IMR-90 (cell line): ENCODE measurements at regions not wholly inside any gene's neighbourhood (a gene's known extent, or its start where the extent isn't known, plus 50 kb on each side); places are given as distances from the start of the nearest gene placed in this dataset.

Experiments used
- ATAC-seq: fragments of 200-7000 bp; cut with Tn5 transposase; 2 replicates; pipeline ENCODE4 v1.9.1; 2020; ENCODE audit warnings: low read depth, mild to moderate bottlenecking, moderate library complexity
- BruUV-seq: library from RNA; stranded (reverse); fragments of 400-500 nt; replicated peaks from 2 replicates; lab custom pipeline; 2021; lab: Mats Ljungman, UMichigan
- CTCF ChIA-PET: fragments of 300-600 bp; formaldehyde crosslinking; extraction: SDS; loops from one replicate; lab custom pipeline; 2021; ENCODE audit warnings: antibody characterized with exemption; lab: Yijun Ruan, JAX
- POLR2A ChIA-PET: fragments of 300-600 bp; sonication (Branson Sonifier 250); formaldehyde crosslinking; loops from one replicate; lab custom pipeline; 2022; ENCODE audit warnings: antibody characterized with exemption; ENCODE audit not compliant: unreplicated experiment; lab: Charles Lee
- DNase-seq: peaks from one replicate; pipeline ENCODE4 v3.0.0; 2013
- H2AFZ ChIP-seq: replicated peaks from 2 replicates; pipeline ENCODE3; 2013; ENCODE audit warnings: low read length, mild to moderate bottlenecking; ENCODE audit not compliant: poor library complexity
- H2AK5ac ChIP-seq: 2 replicates; pipeline ENCODE4 v1.6.1; 2013; ENCODE audit warnings: low read depth, low read length, inconsistent platforms
- H2AK9ac ChIP-seq: replicated peaks from 2 replicates; pipeline ENCODE3; 2013; ENCODE audit warnings: mild to moderate bottlenecking, low read depth, low read length, moderate library complexity; ENCODE audit not compliant: poor library complexity
- H2BK120ac ChIP-seq: 2 replicates; pipeline ENCODE4 v1.6.1; 2013; ENCODE audit warnings: low read depth, low read length, inconsistent platforms
- H2BK15ac ChIP-seq: 3 replicates; pipeline ENCODE4 v1.6.1; 2013; ENCODE audit warnings: low read depth, low read length, inconsistent platforms
- H2BK20ac ChIP-seq: 2 replicates; pipeline ENCODE4 v1.6.1; 2013; ENCODE audit warnings: low read depth, mild to moderate bottlenecking, inconsistent platforms, low read length, moderate library complexity
- H2BK5ac ChIP-seq: 2 replicates; pipeline ENCODE4 v1.6.1; 2013; ENCODE audit warnings: mild to moderate bottlenecking, low read depth, low read length, inconsistent platforms; ENCODE audit not compliant: poor library complexity, severe bottlenecking
- H3K14ac ChIP-seq: replicated peaks from 2 replicates; pipeline ENCODE4 v1.6.1; 2013; ENCODE audit warnings: low read depth, low read length, inconsistent platforms
- H3K18ac ChIP-seq: 2 replicates; pipeline ENCODE4 v1.6.1; 2013; ENCODE audit warnings: low read depth, low read length, control low read depth
- H3K23ac ChIP-seq: 2 replicates; pipeline ENCODE4 v1.6.1; 2013; ENCODE audit warnings: low read depth, low read length, inconsistent platforms
- H3K27ac ChIP-seq: 2 replicates; pipeline ENCODE4 v1.5.1; 2013; ENCODE audit warnings: mild to moderate bottlenecking, control low read depth, low read length; ENCODE audit not compliant: insufficient read depth
- H3K27me3 ChIP-seq: 2 replicates; pipeline ENCODE4 v1.6.1; 2013; ENCODE audit warnings: low read length; ENCODE audit not compliant: control insufficient read depth, insufficient read depth
- H3K36me3 ChIP-seq: 2 replicates; pipeline ENCODE4 v1.6.1; 2013; ENCODE audit warnings: low read length, mixed read lengths; ENCODE audit not compliant: control insufficient read depth, insufficient read depth
- H3K4ac ChIP-seq: 2 replicates; pipeline ENCODE4 v1.6.1; 2013; ENCODE audit warnings: low read depth, low read length, inconsistent platforms
- H3K4me1 ChIP-seq: 2 replicates; pipeline ENCODE4 v1.6.1; 2013; ENCODE audit warnings: low read length, mixed read lengths; ENCODE audit not compliant: control insufficient read depth, insufficient read depth
- H3K4me2 ChIP-seq: 2 replicates; pipeline ENCODE4 v1.6.1; 2013; ENCODE audit warnings: low read depth, mild to moderate bottlenecking, control low read depth, low read length, moderate library complexity
- H3K4me3 ChIP-seq: 2 replicates; pipeline ENCODE4 v1.5.1; 2013; ENCODE audit warnings: low read depth, mild to moderate bottlenecking, control low read depth, low read length, moderate library complexity; ENCODE audit not compliant: insufficient read depth
- H3K56ac ChIP-seq: 2 replicates; pipeline ENCODE4 v1.6.1; 2013; ENCODE audit warnings: low read length, inconsistent platforms; ENCODE audit not compliant: insufficient read depth; ENCODE audit errors: extremely low read depth
- H3K79me1 ChIP-seq, 2 experiments: 2 replicates each; pipeline ENCODE4 v1.6.1; 2013; ENCODE audit warnings: low read length in 2 of 2, inconsistent platforms in 1 of 2, low read depth in 1 of 2
- H3K9ac ChIP-seq: 2 replicates; pipeline ENCODE4 v1.6.1; 2013; ENCODE audit warnings: low read depth, low read length, control low read depth
- H3K9me1 ChIP-seq: 2 replicates; pipeline ENCODE4 v1.6.1; 2013; ENCODE audit warnings: low read length, inconsistent platforms; ENCODE audit not compliant: insufficient read depth
- H3K9me3 ChIP-seq: 2 replicates; pipeline ENCODE4 v1.6.1; 2013; ENCODE audit warnings: low read length; ENCODE audit not compliant: control insufficient read depth, insufficient read depth
- H4K20me1 ChIP-seq: 2 replicates; pipeline ENCODE4 v1.6.1; 2013; ENCODE audit warnings: low read length, inconsistent platforms; ENCODE audit not compliant: insufficient read depth
- H4K5ac ChIP-seq: 2 replicates; pipeline ENCODE4 v1.6.1; 2013; ENCODE audit warnings: mild to moderate bottlenecking, low read depth, low read length, control low read depth
- H4K8ac ChIP-seq, 2 experiments: 2 replicates each; pipeline ENCODE4 v1.6.1; 2013; ENCODE audit warnings: low read depth in 2 of 2, low read length in 2 of 2, control low read depth in 1 of 2, inconsistent platforms in 1 of 2
- H4K91ac ChIP-seq: 2 replicates; pipeline ENCODE4 v1.6.1; 2013; ENCODE audit warnings: low read depth, low read length, inconsistent platforms; ENCODE audit not compliant: insufficient read depth
- CEBPB ChIP-seq: IDR thresholded peaks from 2 replicates; pipeline ENCODE4 v1.6.1; 2012; ENCODE audit warnings: low read depth, low read length, improper control_type of control experiment
- CHD1 ChIP-seq: IDR thresholded peaks from 2 replicates; pipeline ENCODE4 v1.6.1; 2012; ENCODE audit warnings: low read depth, low read length, improper control_type of control experiment
- MAFK ChIP-seq: IDR thresholded peaks from 2 replicates; pipeline ENCODE4 v1.6.1; 2012; ENCODE audit warnings: low read depth, low read length, improper control_type of control experiment
- NFE2L2 ChIP-seq: fragments of 150-350 bp; IDR thresholded peaks from 2 replicates; pipeline ENCODE4 v1.6.1; 2016; ENCODE audit warnings: low read depth, mild to moderate bottlenecking, low read length
- POLR2A ChIP-seq: IDR thresholded peaks from 2 replicates; pipeline ENCODE4 v1.6.1; 2012; ENCODE audit warnings: mild to moderate bottlenecking, low read depth, low read length
- RCOR1 ChIP-seq: IDR thresholded peaks from 2 replicates; pipeline ENCODE4 v1.6.1; 2012; ENCODE audit warnings: mild to moderate bottlenecking, low read length, improper control_type of control experiment; ENCODE audit not compliant: insufficient replicate concordance
- SMC3 ChIP-seq: fragments of 150-350 bp; IDR thresholded peaks from 2 replicates; pipeline ENCODE4 v1.6.1; 2016; ENCODE audit warnings: low read depth, mild to moderate bottlenecking, antibody characterized with exemption, low read length, moderate library complexity
- dilution Hi-C: fragments of 300-500 bp; cut with HindIII; formaldehyde crosslinking; loops from one replicate; pipeline ENCODE4 v1.14.3; 2018; ENCODE audit warnings: low sequenced_read_pairs; ENCODE audit not compliant: unreplicated experiment
- in situ Hi-C: fragments of 300-500 bp; cut with MboI; formaldehyde crosslinking; loops from 3 replicates; pipeline ENCODE4 v1.14.3; 2019; ENCODE audit warnings: low sequenced_read_pairs, inconsistent platforms, mixed read lengths
- intact Hi-C: fragments of 100-400 bp; cut with micrococcal nuclease; formaldehyde crosslinking; loops from 2 replicates; pipeline ENCODE4 v1.10.0; 2022
- TF ChIP-seq, protein P1 (sequence below): conservative IDR thresholded peaks from 2 replicates; pipeline ENCODE4 v1.5.1; 2012; ENCODE audit warnings: mild to moderate bottlenecking, low read depth, low read length, improper control_type of control experiment
- TF ChIP-seq, protein P2 (sequence below): fragments of 150-350 bp; IDR thresholded peaks from 2 replicates; pipeline ENCODE4 v1.6.1; 2016; ENCODE audit warnings: low read depth, mild to moderate bottlenecking, low read length, moderate library complexity, borderline replicate concordance

DNA sequence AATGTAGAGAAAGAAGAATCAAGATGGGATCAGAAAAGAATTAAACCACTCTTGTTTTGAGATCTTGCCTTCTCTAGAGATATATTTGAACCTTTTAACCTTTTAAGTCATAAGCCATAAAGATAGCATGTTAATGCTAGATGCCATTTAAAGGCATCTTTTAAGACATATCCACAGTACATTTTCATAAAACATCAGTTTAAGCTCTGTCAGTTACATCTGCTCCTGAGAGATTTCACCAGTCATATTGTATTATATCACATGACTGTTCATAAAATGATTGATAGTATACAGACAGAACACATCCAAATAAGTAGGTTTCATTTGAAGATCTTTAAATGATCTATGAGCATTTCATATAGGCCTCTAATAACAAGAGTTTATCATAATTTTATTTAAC lies 1238.5 kb downstream of the SLC16A7 start:
- no peak overlapping the region for H2AFZ ChIP-seq
- no peak overlapping the region for H4K8ac ChIP-seq
- no TSS peak for BruUV-seq
- H2AK9ac ChIP-seq: no peak overlapping the region
- H2BK120ac ChIP-seq: no peak overlapping the region
- in situ Hi-C loops (no loop called here), intact Hi-C loops (no loop called here), dilution Hi-C loops (no loop called here)
- no peak overlapping the region for H3K27ac ChIP-seq
- no peak overlapping the region for H3K4me3 ChIP-seq
- ChIA-PET POLR2A (no interaction called here), CTCF (interaction anchor here (0.6 kb wide), 1 partner anchor 74 kb away, joined by 3 read pairs; no protein-coding TSS in a partner anchor)
- no peak overlapping the region for H3K14ac ChIP-seq
- no peak overlapping the region for H3K18ac ChIP-seq
- H3K9me1 ChIP-seq: no peaks in the 10 kb centered on the region
- no peak overlapping the region for H3K4ac ChIP-seq
- no peaks in the 10 kb centered on the region for H3K9me3 ChIP-seq
- no peak for DNase-seq
- H2BK15ac ChIP-seq: no peak overlapping the region
- no peak overlapping the region for H3K56ac ChIP-seq
- no peak for ATAC-seq
- H2AK5ac ChIP-seq: no peak overlapping the region
- H3K9ac ChIP-seq: no peak overlapping the region
- H4K5ac ChIP-seq: no peak overlapping the region
- no peak overlapping the region for H2BK20ac ChIP-seq
- no peaks in the 10 kb centered on the region for H3K36me3 ChIP-seq
- H3K23ac ChIP-seq: no peak overlapping the region
- no peak for TF ChIP-seq CEBPB
- no peak for TF ChIP-seq MAFK
- no peak for TF ChIP-seq SMC3
- TF ChIP-seq POLR2A: no peak
- TF ChIP-seq RCOR1: no peak
- no peak for TF ChIP-seq CHD1
- no peak for TF ChIP-seq NFE2L2
- TF ChIP-seq, protein P1, sequence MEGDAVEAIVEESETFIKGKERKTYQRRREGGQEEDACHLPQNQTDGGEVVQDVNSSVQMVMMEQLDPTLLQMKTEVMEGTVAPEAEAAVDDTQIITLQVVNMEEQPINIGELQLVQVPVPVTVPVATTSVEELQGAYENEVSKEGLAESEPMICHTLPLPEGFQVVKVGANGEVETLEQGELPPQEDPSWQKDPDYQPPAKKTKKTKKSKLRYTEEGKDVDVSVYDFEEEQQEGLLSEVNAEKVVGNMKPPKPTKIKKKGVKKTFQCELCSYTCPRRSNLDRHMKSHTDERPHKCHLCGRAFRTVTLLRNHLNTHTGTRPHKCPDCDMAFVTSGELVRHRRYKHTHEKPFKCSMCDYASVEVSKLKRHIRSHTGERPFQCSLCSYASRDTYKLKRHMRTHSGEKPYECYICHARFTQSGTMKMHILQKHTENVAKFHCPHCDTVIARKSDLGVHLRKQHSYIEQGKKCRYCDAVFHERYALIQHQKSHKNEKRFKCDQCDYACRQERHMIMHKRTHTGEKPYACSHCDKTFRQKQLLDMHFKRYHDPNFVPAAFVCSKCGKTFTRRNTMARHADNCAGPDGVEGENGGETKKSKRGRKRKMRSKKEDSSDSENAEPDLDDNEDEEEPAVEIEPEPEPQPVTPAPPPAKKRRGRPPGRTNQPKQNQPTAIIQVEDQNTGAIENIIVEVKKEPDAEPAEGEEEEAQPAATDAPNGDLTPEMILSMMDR: no peak
- TF ChIP-seq, protein P2, sequence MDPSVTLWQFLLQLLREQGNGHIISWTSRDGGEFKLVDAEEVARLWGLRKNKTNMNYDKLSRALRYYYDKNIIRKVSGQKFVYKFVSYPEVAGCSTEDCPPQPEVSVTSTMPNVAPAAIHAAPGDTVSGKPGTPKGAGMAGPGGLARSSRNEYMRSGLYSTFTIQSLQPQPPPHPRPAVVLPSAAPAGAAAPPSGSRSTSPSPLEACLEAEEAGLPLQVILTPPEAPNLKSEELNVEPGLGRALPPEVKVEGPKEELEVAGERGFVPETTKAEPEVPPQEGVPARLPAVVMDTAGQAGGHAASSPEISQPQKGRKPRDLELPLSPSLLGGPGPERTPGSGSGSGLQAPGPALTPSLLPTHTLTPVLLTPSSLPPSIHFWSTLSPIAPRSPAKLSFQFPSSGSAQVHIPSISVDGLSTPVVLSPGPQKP: no peak
- H4K20me1 ChIP-seq: no peaks in the 10 kb centered on the region
- no peaks in the 10 kb centered on the region for H3K4me1 ChIP-seq
- H3K4me2 ChIP-seq: no peak overlapping the region
- H3K27me3 ChIP-seq: no peaks in the 10 kb centered on the region
- H4K91ac ChIP-seq: no peak overlapping the region
- no peaks in the 10 kb centered on the region for H3K79me1 ChIP-seq
- no peak overlapping the region for H2BK5ac ChIP-seq
